CD4-positive, CD25-positive, alpha-beta regulatory T cell (primary cell): ENCODE measurements at regions not wholly inside any gene's neighbourhood (a gene's known extent, or its start where the extent isn't known, plus 50 kb on each side); places are given as distances from the start of the nearest gene placed in this dataset.

Experiments used
- ATAC-seq, 2 donors: fragments of 150-1000 bp; cut with Tn5 transposase; one replicate each; pipeline ENCODE4 v1.10.0; 2021; ENCODE audit warnings: low read depth in 2 of 2, moderate number of reproducible peaks in 2 of 2, moderate library complexity in 1 of 2
- DNase-seq, 3 donors: peaks; one replicate each; pipeline versions ENCODE4 v3.0.0 to v3.0.0-alpha.2; 2012 to 2022; ENCODE audit warnings: mixed read lengths in 1 of 3
- H3K27ac ChIP-seq: one replicate; pipeline ENCODE4 v1.7.0; 2013; ENCODE audit warnings: mild to moderate bottlenecking, low read length; ENCODE audit not compliant: insufficient read depth, poor library complexity, severe bottlenecking
- H3K27me3 ChIP-seq: one replicate; pipeline ENCODE4 v1.7.0; 2013; ENCODE audit warnings: low read length; ENCODE audit not compliant: control insufficient read depth, insufficient read depth
- H3K36me3 ChIP-seq: one replicate; pipeline ENCODE4 v1.7.0; 2013; ENCODE audit warnings: mild to moderate bottlenecking, low read length, moderate library complexity; ENCODE audit not compliant: control insufficient read depth, insufficient read depth
- H3K4me1 ChIP-seq: 2 replicates; pipeline ENCODE4 v1.7.0; 2013; ENCODE audit warnings: mild to moderate bottlenecking, low read length; ENCODE audit not compliant: insufficient read depth, control insufficient read depth, poor library complexity, severe bottlenecking
- H3K4me3 ChIP-seq: one replicate; pipeline ENCODE4 v1.7.0; 2013; ENCODE audit warnings: low read depth, mild to moderate bottlenecking, low read length, moderate library complexity
- H3K9me3 ChIP-seq, 2 experiments: 1 replicate in 1 of 2; 2 replicates in 1 of 2; pipeline ENCODE4 v1.7.0; 2013; ENCODE audit warnings: low read length in 2 of 2, mild to moderate bottlenecking in 1 of 2, moderate library complexity in 1 of 2; ENCODE audit not compliant: control insufficient read depth in 2 of 2
- H3K27ac Mint-ChIP-seq, 3 donors: one replicate each; pipeline ENCODE4 v1.8.0; 2020 to 2022; ENCODE audit warnings: mild to moderate bottlenecking in 3 of 3, mixed read lengths in 3 of 3, moderate library complexity in 2 of 3
- H3K27me3 Mint-ChIP-seq: one replicate; pipeline ENCODE4 v1.8.0; 2022; ENCODE audit warnings: mild to moderate bottlenecking, mixed read lengths
- H3K36me3 Mint-ChIP-seq: one replicate; pipeline ENCODE4 v1.8.0; 2020; ENCODE audit warnings: mixed read lengths
- H3K4me1 Mint-ChIP-seq, 4 donors: one replicate each; pipeline ENCODE4 v1.8.0; 2020 to 2022; ENCODE audit warnings: mixed read lengths in 4 of 4, mild to moderate bottlenecking in 1 of 4
- H3K4me3 Mint-ChIP-seq, 4 donors: one replicate each; pipeline ENCODE4 v1.8.0; 2020 to 2022; ENCODE audit warnings: mild to moderate bottlenecking in 4 of 4, mixed read lengths in 4 of 4, moderate library complexity in 3 of 4
- H3K9me3 Mint-ChIP-seq, 7 donors: one replicate each; pipeline ENCODE4 v1.8.0; 2020 to 2022; ENCODE audit warnings: mixed read lengths in 7 of 7, mild to moderate bottlenecking in 3 of 7, moderate library complexity in 2 of 7

DNA sequence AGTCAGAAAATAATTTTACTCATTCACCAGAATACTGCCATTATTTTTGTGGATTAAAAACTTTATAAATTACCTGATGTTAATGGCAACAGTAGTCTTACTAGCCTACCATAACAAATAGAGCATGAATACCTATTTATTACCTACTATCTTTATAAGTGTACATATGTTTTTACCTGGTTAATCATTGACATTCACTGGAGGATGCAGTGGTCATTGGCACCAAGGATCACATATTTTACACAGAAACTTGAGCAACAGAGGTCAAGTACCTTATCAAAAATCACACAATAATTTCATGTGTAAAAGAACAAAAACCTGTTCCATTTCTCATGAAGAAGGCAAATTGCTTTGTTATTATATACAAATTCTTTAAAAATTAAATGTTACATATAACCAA lies 1284.9 kb upstream of the NCAM2 start:
- no peaks in the 10 kb centered on the region for H3K36me3 ChIP-seq
- no peaks in the 10 kb centered on the region for H3K27me3 ChIP-seq
- ATAC-seq (no peak), DNase-seq (no peak)
- H3K27ac ChIP-seq, result no peak overlapping the region
- H3K9me3 ChIP-seq, result peaks cover 5 to 8% of the 10 kb centered on the region in 2 experiments
- Mint-ChIP-seq H3K27ac (no peak overlapping the region), H3K9me3 (peaks cover 0 to 45% (median 10%) of the 10 kb centered on the region in 7 donors), H3K27me3 (no peaks in the 10 kb centered on the region), H3K4me1 (no peaks in the 10 kb centered on the region), H3K4me3 (no peak overlapping the region), H3K36me3 (no peaks in the 10 kb centered on the region)
- H3K4me3 ChIP-seq, result no peak overlapping the region
- no peaks in the 10 kb centered on the region for H3K4me1 ChIP-seq

DNA sequence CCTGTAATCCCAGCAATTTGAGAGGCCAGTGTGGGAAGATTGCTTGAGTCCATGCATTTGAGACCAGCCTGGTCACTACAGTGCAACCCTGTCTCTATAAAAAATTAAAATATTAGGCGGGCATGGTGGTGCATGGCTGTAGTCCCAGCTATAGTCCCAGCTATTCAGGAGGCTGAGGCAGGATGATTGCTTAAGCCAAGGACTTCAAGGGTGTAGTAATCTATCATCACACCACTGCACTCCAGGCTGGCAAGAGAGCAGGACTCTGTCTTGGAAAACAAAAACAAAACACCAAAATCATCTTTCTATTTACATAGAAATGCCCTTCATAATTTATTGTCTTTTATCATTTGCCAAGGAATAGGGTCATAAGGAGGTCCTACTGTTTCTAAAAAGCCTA lies 1274.1 kb upstream of the NCAM2 start:
- H3K9me3 Mint-ChIP-seq, result peaks cover 0 to 11% (median 3%) of the 10 kb centered on the region in 7 donors
- no peak overlapping the region for H3K4me3 Mint-ChIP-seq
- Histone ChIP-seq H3K4me1 (no peaks in the 10 kb centered on the region), H3K4me3 (no peak overlapping the region), H3K27me3 (no peaks in the 10 kb centered on the region), H3K9me3 (no peaks in the 10 kb centered on the region), H3K36me3 (no peaks in the 10 kb centered on the region), H3K27ac (no peak overlapping the region)
- H3K4me1 Mint-ChIP-seq, result no peaks in the 10 kb centered on the region
- no peak overlapping the region for H3K27ac Mint-ChIP-seq
- no peaks in the 10 kb centered on the region for H3K27me3 Mint-ChIP-seq
- no peak for DNase-seq
- no peaks in the 10 kb centered on the region for H3K36me3 Mint-ChIP-seq
- ATAC-seq, result no peak

DNA sequence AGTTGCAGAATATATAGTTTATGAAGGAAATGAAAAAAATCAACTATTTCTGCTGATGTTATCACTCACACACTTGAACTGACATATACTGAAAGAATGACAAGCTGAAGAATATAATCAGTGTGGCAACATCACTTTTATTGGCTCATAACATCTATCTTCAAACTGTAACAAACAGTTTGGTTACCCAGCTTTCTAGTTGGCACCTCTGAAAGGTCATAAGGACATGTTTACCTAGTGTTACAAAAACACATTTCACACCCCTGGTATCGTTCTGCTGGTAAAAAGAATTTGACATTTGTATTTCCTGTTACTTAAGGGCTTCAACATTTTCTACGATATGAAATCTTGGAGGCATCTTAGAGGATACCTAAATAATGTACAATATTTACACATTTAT lies 1267.0 kb upstream of the NCAM2 start:
- Histone ChIP-seq H3K36me3 (no peaks in the 10 kb centered on the region), H3K27ac (no peak overlapping the region), H3K27me3 (no peaks in the 10 kb centered on the region), H3K4me3 (no peak overlapping the region), H3K9me3 (peaks cover 3 to 4% of the 10 kb centered on the region in 2 experiments), H3K4me1 (no peaks in the 10 kb centered on the region)
- no peaks in the 10 kb centered on the region for H3K27me3 Mint-ChIP-seq
- ATAC-seq, result no peak
- DNase-seq, result no peak
- H3K36me3 Mint-ChIP-seq, result no peaks in the 10 kb centered on the region
- H3K9me3 Mint-ChIP-seq, result peaks cover 0 to 16% (median 0%) of the 10 kb centered on the region in 7 donors
- peaks cover 0 to 2% (median 0%) of the 10 kb centered on the region in 4 donors for H3K4me1 Mint-ChIP-seq
- no peak overlapping the region for H3K4me3 Mint-ChIP-seq
- no peak overlapping the region for H3K27ac Mint-ChIP-seq

DNA sequence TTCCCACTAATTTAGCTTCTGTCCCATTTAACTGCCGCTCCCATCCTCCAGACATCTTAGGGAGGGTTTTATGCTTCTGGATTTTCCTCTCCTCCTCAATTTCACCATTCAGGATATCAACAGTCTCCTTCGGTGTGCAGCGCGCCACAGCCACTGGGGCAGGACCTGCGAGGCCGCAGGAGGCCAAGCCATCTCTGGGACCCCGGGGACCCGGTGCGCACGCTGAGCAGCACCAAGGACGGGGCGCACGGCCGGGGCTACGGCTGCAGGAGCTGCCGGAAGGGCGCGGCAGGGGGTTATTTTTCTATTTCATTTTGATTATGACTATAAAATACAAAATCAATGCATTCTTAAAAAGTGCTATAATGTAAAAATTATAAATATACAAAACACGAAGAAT lies 1238.4 kb upstream of the NCAM2 start:
- no peaks in the 10 kb centered on the region for H3K9me3 ChIP-seq
- no peak overlapping the region for H3K4me3 ChIP-seq
- Mint-ChIP-seq H3K4me1 (no peaks in the 10 kb centered on the region), H3K4me3 (no peak overlapping the region), H3K27me3 (no peaks in the 10 kb centered on the region), H3K9me3 (peaks cover 0 to 17% (median 3%) of the 10 kb centered on the region in 7 donors), H3K27ac (no peak overlapping the region), H3K36me3 (no peaks in the 10 kb centered on the region)
- H3K27ac ChIP-seq, result no peak overlapping the region
- DNase-seq, result no peak
- no peak for ATAC-seq
- H3K36me3 ChIP-seq, result no peaks in the 10 kb centered on the region
- no peaks in the 10 kb centered on the region for H3K4me1 ChIP-seq
- H3K27me3 ChIP-seq, result no peaks in the 10 kb centered on the region

DNA sequence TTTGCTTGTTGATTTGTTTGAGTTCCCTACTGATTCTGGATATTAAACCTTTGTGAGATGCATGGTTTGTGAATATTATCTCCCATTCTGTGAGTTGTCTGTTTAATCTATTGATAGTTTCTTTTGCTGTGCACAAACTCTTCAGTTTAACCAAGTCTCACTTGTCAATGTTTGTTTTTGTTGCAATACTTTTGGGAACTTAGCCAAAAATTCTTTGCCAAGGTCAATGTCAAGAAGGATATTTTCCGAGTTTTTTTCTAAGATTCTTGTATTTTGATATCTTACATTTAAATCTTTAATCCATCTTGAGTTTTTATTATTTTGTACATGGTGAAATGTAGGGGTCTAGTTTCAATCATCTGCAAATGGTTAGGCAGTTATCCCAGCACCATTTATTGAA lies 1230.7 kb upstream of the NCAM2 start:
- no peaks in the 10 kb centered on the region for H3K27me3 ChIP-seq
- H3K4me1 ChIP-seq, result no peaks in the 10 kb centered on the region
- no peak for DNase-seq
- ATAC-seq, result no peak
- Mint-ChIP-seq H3K27ac (no peak overlapping the region), H3K4me3 (no peak overlapping the region), H3K4me1 (no peaks in the 10 kb centered on the region), H3K9me3 (peaks cover 0 to 24% (median 6%) of the 10 kb centered on the region in 7 donors), H3K36me3 (no peaks in the 10 kb centered on the region), H3K27me3 (no peaks in the 10 kb centered on the region)
- no peak overlapping the region for H3K27ac ChIP-seq
- no peaks in the 10 kb centered on the region for H3K36me3 ChIP-seq
- H3K4me3 ChIP-seq, result no peak overlapping the region
- peaks cover 0 to 3% of the 10 kb centered on the region in 2 experiments for H3K9me3 ChIP-seq

DNA sequence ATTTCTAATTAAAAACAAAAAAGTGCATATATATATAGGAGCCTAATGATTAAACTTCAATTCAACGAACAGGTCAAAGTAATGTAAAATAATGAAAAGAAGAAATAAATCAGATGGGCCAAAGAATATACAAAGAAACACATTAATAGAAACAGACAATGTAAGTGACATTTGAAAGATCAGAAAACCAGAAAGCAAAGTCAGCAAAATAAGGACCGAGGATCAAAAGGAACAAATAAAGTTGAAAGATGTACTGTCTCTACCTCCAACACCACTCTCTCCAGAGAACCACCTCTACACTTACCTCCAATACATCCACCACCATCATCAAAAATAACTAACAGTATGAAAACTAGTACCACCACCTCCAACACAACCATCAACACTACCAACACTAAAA lies 1226.3 kb upstream of the NCAM2 start:
- Histone ChIP-seq H3K27me3 (no peaks in the 10 kb centered on the region), H3K36me3 (no peaks in the 10 kb centered on the region), H3K4me1 (no peaks in the 10 kb centered on the region), H3K4me3 (no peak overlapping the region), H3K27ac (no peak overlapping the region), H3K9me3 (peaks cover 0 to 3% of the 10 kb centered on the region in 2 experiments)
- ATAC-seq (no peak), DNase-seq (no peak)
- peaks cover 0 to 26% (median 7%) of the 10 kb centered on the region in 7 donors for H3K9me3 Mint-ChIP-seq
- no peak overlapping the region for H3K4me3 Mint-ChIP-seq
- H3K27me3 Mint-ChIP-seq, result no peaks in the 10 kb centered on the region
- no peaks in the 10 kb centered on the region for H3K4me1 Mint-ChIP-seq
- no peaks in the 10 kb centered on the region for H3K36me3 Mint-ChIP-seq
- no peak overlapping the region for H3K27ac Mint-ChIP-seq

DNA sequence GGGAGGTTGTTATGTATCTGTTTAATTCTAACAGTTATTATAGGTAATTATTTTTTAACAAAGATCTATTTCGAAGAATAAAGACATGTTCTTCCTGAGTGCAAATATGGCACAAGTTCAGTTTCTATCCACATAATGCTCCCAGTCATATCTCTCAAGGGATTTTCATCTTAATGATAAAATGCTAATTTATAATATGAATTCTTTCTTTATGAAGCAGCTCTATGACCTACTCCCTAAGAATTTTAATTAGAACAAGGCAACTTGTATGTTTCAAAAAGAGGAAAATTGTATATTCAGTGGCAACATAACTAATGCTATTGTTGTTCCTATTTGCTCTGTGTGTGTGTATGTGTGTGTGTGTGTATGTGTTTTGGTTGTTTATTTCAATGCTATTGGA lies 1222.1 kb upstream of the NCAM2 start:
- peaks cover 0 to 24% (median 3%) of the 10 kb centered on the region in 7 donors for H3K9me3 Mint-ChIP-seq
- H3K4me3 Mint-ChIP-seq, result no peak overlapping the region
- H3K4me3 ChIP-seq, result no peak overlapping the region
- no peaks in the 10 kb centered on the region for H3K36me3 Mint-ChIP-seq
- H3K4me1 ChIP-seq, result no peaks in the 10 kb centered on the region
- H3K36me3 ChIP-seq, result no peaks in the 10 kb centered on the region
- no peak overlapping the region for H3K27ac Mint-ChIP-seq
- ATAC-seq (no peak), DNase-seq (no peak)
- peaks cover 0 to 2% of the 10 kb centered on the region in 2 experiments for H3K9me3 ChIP-seq
- H3K27me3 ChIP-seq, result no peaks in the 10 kb centered on the region
- no peaks in the 10 kb centered on the region for H3K4me1 Mint-ChIP-seq
- no peaks in the 10 kb centered on the region for H3K27me3 Mint-ChIP-seq
- no peak overlapping the region for H3K27ac ChIP-seq

DNA sequence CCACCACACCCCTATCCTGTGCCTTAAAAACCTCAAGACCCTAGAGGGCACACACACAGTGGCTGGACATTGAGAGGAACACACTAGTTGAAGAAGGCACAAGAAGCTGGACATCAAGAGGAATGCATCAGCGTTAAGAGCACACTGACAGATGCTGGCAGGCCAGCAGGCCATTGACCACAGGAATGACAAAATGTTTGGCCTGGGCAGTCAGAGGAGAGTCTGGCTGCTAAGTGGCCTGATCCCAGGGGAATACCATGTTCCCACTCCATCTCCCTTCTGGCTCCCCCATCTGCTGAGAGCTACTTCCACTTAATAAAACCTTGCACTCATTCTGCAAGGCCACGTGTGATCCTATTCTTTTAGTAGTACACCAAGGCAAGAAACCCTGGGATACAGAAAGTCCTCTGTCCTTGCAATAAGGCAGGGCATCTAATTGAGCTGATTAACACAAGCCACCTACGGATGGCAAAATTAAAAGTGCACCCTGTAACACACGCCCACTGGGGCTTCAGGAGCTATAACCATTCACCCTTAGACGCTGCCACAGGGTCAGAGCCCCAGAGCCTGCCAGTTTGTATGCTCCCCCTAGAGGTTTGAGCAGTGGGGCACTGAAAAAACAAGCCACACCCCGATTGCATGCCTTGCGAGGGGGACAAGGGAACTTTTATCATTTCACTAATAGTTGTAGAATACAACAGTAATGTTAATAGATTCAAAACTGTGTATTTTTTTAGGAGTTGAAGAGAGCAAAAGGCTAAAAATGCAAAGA lies 1216.1 kb upstream of the NCAM2 start:
- Mint-ChIP-seq H3K9me3 (peaks cover 0 to 42% (median 6%) of the 10 kb centered on the region in 7 donors), H3K36me3 (no peaks in the 10 kb centered on the region), H3K4me3 (no peak overlapping the region)

More for the DNA sequence above, 1216.1 kb upstream of the NCAM2 start:
- Histone ChIP-seq H3K9me3 (peaks cover 6 to 15% of the 10 kb centered on the region in 2 experiments), H3K4me1 (no peaks in the 10 kb centered on the region), H3K4me3 (no peak overlapping the region), H3K27me3 (no peaks in the 10 kb centered on the region), H3K36me3 (no peaks in the 10 kb centered on the region), H3K27ac (no peak overlapping the region)
- H3K27me3 Mint-ChIP-seq, result no peaks in the 10 kb centered on the region
- DNase-seq, result no peak
- H3K4me1 Mint-ChIP-seq, result no peaks in the 10 kb centered on the region
- no peak for ATAC-seq
- H3K27ac Mint-ChIP-seq, result no peak overlapping the region
